OCI-LY7 (cell line): ENCODE measurements at regions not wholly inside any gene's neighbourhood (a gene's known extent, or its start where the extent isn't known, plus 50 kb on each side); places are given as distances from the start of the nearest gene placed in this dataset.

ENCODE experiments used
- BruUV-seq: library from RNA; stranded (reverse); fragments of 400-500 nt; replicated peaks from 2 replicates; lab custom pipeline; 2021; lab: Mats Ljungman, UMichigan
- CTCF ChIA-PET: fragments of 300-600 bp; sonication (Branson Sonifier 250); formaldehyde crosslinking; loops from one replicate; lab custom pipeline; 2022; ENCODE audit warnings: antibody characterized with exemption; ENCODE audit not compliant: unreplicated experiment; lab: Charles Lee
- POLR2A ChIA-PET: fragments of 300-600 bp; sonication (Branson Sonifier 250); formaldehyde crosslinking; loops from one replicate; lab custom pipeline; 2022; ENCODE audit warnings: antibody characterized with exemption; lab: Charles Lee
- DNase-seq: peaks from one replicate; pipeline ENCODE4 v3.0.0-alpha.2; 2015; ENCODE audit warnings: low spot score
- H2AFZ ChIP-seq: fragments of 200-600 bp; sonication (generic), shearing (Covaris generic); 2 replicates; pipeline ENCODE4 v1.6.1; 2014; ENCODE audit warnings: mild to moderate bottlenecking, antibody characterized with exemption, low read length, moderate library complexity
- H3K27ac ChIP-seq: fragments of 200-600 bp; sonication (generic); 2 replicates; pipeline ENCODE4 v1.5.1; 2014; ENCODE audit warnings: mixed run types, low read depth, mild to moderate bottlenecking, moderate library complexity, low read length, inconsistent platforms; ENCODE audit not compliant: poor library complexity, severe bottlenecking
- H3K36me3 ChIP-seq: fragments of 200-600 bp; sonication (generic); 2 replicates; pipeline ENCODE4 v1.6.1; 2014; ENCODE audit warnings: mild to moderate bottlenecking, antibody characterized with exemption, low read length, moderate library complexity, mixed read lengths; ENCODE audit not compliant: insufficient read depth
- H3K4me1 ChIP-seq: fragments of 200-600 bp; sonication (generic); 2 replicates; pipeline ENCODE4 v1.5.1; 2014; ENCODE audit warnings: mild to moderate bottlenecking, low read length; ENCODE audit not compliant: insufficient read depth, poor library complexity, severe bottlenecking
- H3K4me2 ChIP-seq: fragments of 200-600 bp; sonication (generic); 2 replicates; pipeline ENCODE4 v1.6.1; 2014; ENCODE audit warnings: mild to moderate bottlenecking, low read length
- H3K4me3 ChIP-seq: fragments of 200-600 bp; sonication (generic); 2 replicates; pipeline ENCODE4 v1.5.1; 2014; ENCODE audit warnings: mild to moderate bottlenecking, low read depth, low read length; ENCODE audit not compliant: poor library complexity, severe bottlenecking
- H3K79me2 ChIP-seq: fragments of 200-600 bp; sonication (generic); 2 replicates; pipeline ENCODE4 v1.6.1; 2016; ENCODE audit warnings: low read depth, mild to moderate bottlenecking, low read length, moderate library complexity, mixed read lengths; ENCODE audit not compliant: insufficient read depth
- H3K9me2 ChIP-seq: fragments of 200-600 bp; sonication (generic); 2 replicates; pipeline ENCODE4 v1.6.1; 2016; ENCODE audit warnings: mild to moderate bottlenecking, low read length, mixed read lengths; ENCODE audit not compliant: insufficient read depth
- H3K9me3 ChIP-seq: fragments of 200-600 bp; sonication (generic); 2 replicates; pipeline ENCODE4 v1.6.1; 2014; ENCODE audit warnings: mild to moderate bottlenecking, mixed run types, low read length, mixed read lengths
- H4K20me1 ChIP-seq: fragments of 200-600 bp; sonication (generic); 2 replicates; pipeline ENCODE4 v1.6.1; 2014; ENCODE audit warnings: mild to moderate bottlenecking, antibody characterized with exemption, low read length, moderate library complexity, mixed read lengths; ENCODE audit not compliant: insufficient read depth
- CTCF ChIP-seq: fragments of 200-600 bp; sonication (generic); conservative IDR thresholded peaks from 2 replicates; pipeline ENCODE4 v1.5.1; 2014; ENCODE audit warnings: mild to moderate bottlenecking, antibody characterized with exemption, low read length, moderate library complexity, mixed read lengths
- EZH2phosphoT487 ChIP-seq: fragments of 200-600 bp; sonication (generic); IDR thresholded peaks from 2 replicates; pipeline ENCODE4 v1.6.1; 2018; ENCODE audit warnings: low read depth, borderline replicate concordance, mild to moderate bottlenecking, mixed run types, antibody characterized with exemption, low read length, moderate library complexity, mixed read lengths
- intact Hi-C: fragments of 100-400 bp; cut with micrococcal nuclease; formaldehyde crosslinking; loops from one replicate; pipeline ENCODE4 v1.10.0; 2022; ENCODE audit not compliant: unreplicated experiment

- ChIA-PET POLR2A (no interaction called here), CTCF (no interaction called here)
- no peak overlapping the region for H2AFZ ChIP-seq
- no peaks in the 10 kb centered on the region for H3K4me1 ChIP-seq
- H3K36me3 ChIP-seq: no peaks in the 10 kb centered on the region
- TF ChIP-seq EZH2phosphoT487 (no peak), CTCF (no peak)
- H3K9me2 ChIP-seq: no peaks in the 10 kb centered on the region
- no peaks in the 10 kb centered on the region for H3K9me3 ChIP-seq
- H4K20me1 ChIP-seq: no peaks in the 10 kb centered on the region
- no peak overlapping the region for H3K4me2 ChIP-seq
- BruUV-seq: no TSS peak
- no peaks in the 10 kb centered on the region for H3K79me2 ChIP-seq
- intact Hi-C loops: no loop called here
- H3K4me3 ChIP-seq: no peak overlapping the region
- DNase-seq: no peak
- no peak overlapping the region for H3K27ac ChIP-seq
Observed at GRCh38 chr1:224809613-224810012, 119.9 kb upstream of the DNAH14 start.

GRCh38 chr1:224811564-224811963 is 117.9 kb upstream of the DNAH14 start:
- Histone ChIP-seq H3K9me2 (no peaks in the 10 kb centered on the region), H4K20me1 (no peaks in the 10 kb centered on the region), H3K9me3 (no peaks in the 10 kb centered on the region), H3K79me2 (no peaks in the 10 kb centered on the region), H3K27ac (no peak overlapping the region), H3K4me1 (no peaks in the 10 kb centered on the region), H2AFZ (no peak overlapping the region), H3K36me3 (no peaks in the 10 kb centered on the region), H3K4me2 (no peak overlapping the region), H3K4me3 (no peak overlapping the region)
- POLR2A ChIA-PET: no interaction called here
- no peak for DNase-seq
- intact Hi-C loops: no loop called here
- CTCF ChIA-PET: no interaction called here
- TF ChIP-seq CTCF (no peak), EZH2phosphoT487 (no peak)
- no TSS peak for BruUV-seq

- TF ChIP-seq CTCF: no peak
- no peak for TF ChIP-seq EZH2phosphoT487
- no peaks in the 10 kb centered on the region for H4K20me1 ChIP-seq
- H3K9me2 ChIP-seq: no peaks in the 10 kb centered on the region
- intact Hi-C loops: no loop called here
- no peak overlapping the region for H3K4me3 ChIP-seq
- no peak overlapping the region for H3K4me2 ChIP-seq
- H3K27ac ChIP-seq: no peak overlapping the region
- no peak overlapping the region for H2AFZ ChIP-seq
- no peaks in the 10 kb centered on the region for H3K36me3 ChIP-seq
- BruUV-seq: no TSS peak
- no peak for DNase-seq
- H3K4me1 ChIP-seq: no peaks in the 10 kb centered on the region
- ChIA-PET POLR2A (no interaction called here), CTCF (no interaction called here)
- H3K9me3 ChIP-seq: 0 out of 2 replicates have a peak, but pooled peaks cover 2% of the 10 kb centered on the region
- no peaks in the 10 kb centered on the region for H3K79me2 ChIP-seq
Observed at GRCh38 chr1:224815647-224816046, 113.8 kb upstream of the DNAH14 start.
